Lower leg skin (tissue), 3 donors: ENCODE measurements at regions not wholly inside any gene's neighbourhood (a gene's known extent, or its start where the extent isn't known, plus 50 kb on each side); places are given as distances from the start of the nearest gene placed in this dataset.

ENCODE experiments used
- CTCF ChIP-seq, 3 donors: fragments of 450-650 bp; IDR thresholded peaks; one replicate each; pipeline ENCODE4 v1.5.1; 2016; ENCODE audit warnings: antibody characterized with exemption in 3 of 3, mild to moderate bottlenecking in 3 of 3, moderate library complexity in 2 of 3
- POLR2A ChIP-seq, 2 donors: fragments of 450-650 bp; IDR thresholded peaks; one replicate each; pipeline ENCODE4 v1.6.1; 2016 to 2017; ENCODE audit warnings: antibody characterized with exemption in 2 of 2, mild to moderate bottlenecking in 1 of 2, moderate library complexity in 1 of 2

- TF ChIP-seq CTCF (IDR thresholded peaks at IDR 0.05) (no peak), POLR2A (IDR thresholded peaks at IDR 0.05) (no peak)
Measured at GRCh38 chr6:99818161-99818560, 175.9 kb downstream of the MCHR2 start.
